H1 (cell line): ENCODE measurements at regions not wholly inside any gene's neighbourhood (a gene's known extent, or its start where the extent isn't known, plus 50 kb on each side); places are given as distances from the start of the nearest gene placed in this dataset.

Experiments used
- KDM5A ChIP-seq: fragments of 200-600 bp; IDR thresholded peaks from 2 replicates; pipeline ENCODE4 v1.7.1; 2012; ENCODE audit warnings: mild to moderate bottlenecking, low read length, inconsistent platforms, mixed read lengths
- SP1 ChIP-seq: IDR thresholded peaks from 2 replicates; pipeline ENCODE4 v1.6.1; 2011; ENCODE audit warnings: low read depth, low read length
- SUZ12 ChIP-seq: fragments of 200-600 bp; sonication (generic); IDR thresholded peaks from 2 replicates; pipeline ENCODE4 v1.6.1; 2012; ENCODE audit warnings: mild to moderate bottlenecking, inconsistent platforms, low read length, moderate library complexity, mixed read lengths
- YY1 ChIP-seq: IDR thresholded peaks from 2 replicates; pipeline ENCODE4 v1.6.1; 2011; ENCODE audit warnings: low read depth, mild to moderate bottlenecking, low read length
- TF ChIP-seq, protein P1 (sequence below): fragments of 300-600 bp; sonication (generic); IDR thresholded peaks from 2 replicates; pipeline ENCODE4 v1.7.1; 2012; ENCODE audit warnings: low read length, moderate library complexity, mild to moderate bottlenecking, inconsistent platforms; ENCODE audit not compliant: insufficient replicate concordance
- TF ChIP-seq, protein P2 (sequence below), 3 experiments: IDR thresholded peaks; 1 replicate in 2 of 3; 2 replicates in 1 of 3; pipeline versions ENCODE4 v1.5.1 to v1.6.1; 2011; ENCODE audit warnings: low read length in 3 of 3, mild to moderate bottlenecking in 3 of 3, inconsistent platforms in 2 of 3, low read depth in 1 of 3, moderate library complexity in 1 of 3; ENCODE audit not compliant: insufficient read depth in 1 of 3; ENCODE audit errors: control extremely low read depth in 1 of 3

DNA sequence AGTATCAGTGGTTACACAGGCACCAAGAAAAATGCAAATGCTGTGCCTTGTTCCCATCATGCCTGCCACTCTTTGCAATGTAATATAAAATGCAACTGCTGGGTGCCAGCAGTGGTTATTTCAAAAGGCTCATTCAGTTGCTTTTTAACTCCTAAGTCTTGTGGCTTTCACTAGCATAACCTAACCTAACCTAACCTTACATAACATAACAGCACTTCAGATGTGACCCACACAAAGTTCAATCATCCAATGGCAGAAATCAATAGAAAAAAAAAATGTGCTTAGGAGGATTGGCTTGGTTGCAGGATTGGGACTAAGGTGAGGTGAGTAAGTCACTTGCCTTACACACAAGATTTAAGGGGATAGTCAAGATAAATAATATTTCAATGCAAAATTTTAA is 60.2 kb upstream of the VMA21 start (continued):
- TF ChIP-seq, protein P1, sequence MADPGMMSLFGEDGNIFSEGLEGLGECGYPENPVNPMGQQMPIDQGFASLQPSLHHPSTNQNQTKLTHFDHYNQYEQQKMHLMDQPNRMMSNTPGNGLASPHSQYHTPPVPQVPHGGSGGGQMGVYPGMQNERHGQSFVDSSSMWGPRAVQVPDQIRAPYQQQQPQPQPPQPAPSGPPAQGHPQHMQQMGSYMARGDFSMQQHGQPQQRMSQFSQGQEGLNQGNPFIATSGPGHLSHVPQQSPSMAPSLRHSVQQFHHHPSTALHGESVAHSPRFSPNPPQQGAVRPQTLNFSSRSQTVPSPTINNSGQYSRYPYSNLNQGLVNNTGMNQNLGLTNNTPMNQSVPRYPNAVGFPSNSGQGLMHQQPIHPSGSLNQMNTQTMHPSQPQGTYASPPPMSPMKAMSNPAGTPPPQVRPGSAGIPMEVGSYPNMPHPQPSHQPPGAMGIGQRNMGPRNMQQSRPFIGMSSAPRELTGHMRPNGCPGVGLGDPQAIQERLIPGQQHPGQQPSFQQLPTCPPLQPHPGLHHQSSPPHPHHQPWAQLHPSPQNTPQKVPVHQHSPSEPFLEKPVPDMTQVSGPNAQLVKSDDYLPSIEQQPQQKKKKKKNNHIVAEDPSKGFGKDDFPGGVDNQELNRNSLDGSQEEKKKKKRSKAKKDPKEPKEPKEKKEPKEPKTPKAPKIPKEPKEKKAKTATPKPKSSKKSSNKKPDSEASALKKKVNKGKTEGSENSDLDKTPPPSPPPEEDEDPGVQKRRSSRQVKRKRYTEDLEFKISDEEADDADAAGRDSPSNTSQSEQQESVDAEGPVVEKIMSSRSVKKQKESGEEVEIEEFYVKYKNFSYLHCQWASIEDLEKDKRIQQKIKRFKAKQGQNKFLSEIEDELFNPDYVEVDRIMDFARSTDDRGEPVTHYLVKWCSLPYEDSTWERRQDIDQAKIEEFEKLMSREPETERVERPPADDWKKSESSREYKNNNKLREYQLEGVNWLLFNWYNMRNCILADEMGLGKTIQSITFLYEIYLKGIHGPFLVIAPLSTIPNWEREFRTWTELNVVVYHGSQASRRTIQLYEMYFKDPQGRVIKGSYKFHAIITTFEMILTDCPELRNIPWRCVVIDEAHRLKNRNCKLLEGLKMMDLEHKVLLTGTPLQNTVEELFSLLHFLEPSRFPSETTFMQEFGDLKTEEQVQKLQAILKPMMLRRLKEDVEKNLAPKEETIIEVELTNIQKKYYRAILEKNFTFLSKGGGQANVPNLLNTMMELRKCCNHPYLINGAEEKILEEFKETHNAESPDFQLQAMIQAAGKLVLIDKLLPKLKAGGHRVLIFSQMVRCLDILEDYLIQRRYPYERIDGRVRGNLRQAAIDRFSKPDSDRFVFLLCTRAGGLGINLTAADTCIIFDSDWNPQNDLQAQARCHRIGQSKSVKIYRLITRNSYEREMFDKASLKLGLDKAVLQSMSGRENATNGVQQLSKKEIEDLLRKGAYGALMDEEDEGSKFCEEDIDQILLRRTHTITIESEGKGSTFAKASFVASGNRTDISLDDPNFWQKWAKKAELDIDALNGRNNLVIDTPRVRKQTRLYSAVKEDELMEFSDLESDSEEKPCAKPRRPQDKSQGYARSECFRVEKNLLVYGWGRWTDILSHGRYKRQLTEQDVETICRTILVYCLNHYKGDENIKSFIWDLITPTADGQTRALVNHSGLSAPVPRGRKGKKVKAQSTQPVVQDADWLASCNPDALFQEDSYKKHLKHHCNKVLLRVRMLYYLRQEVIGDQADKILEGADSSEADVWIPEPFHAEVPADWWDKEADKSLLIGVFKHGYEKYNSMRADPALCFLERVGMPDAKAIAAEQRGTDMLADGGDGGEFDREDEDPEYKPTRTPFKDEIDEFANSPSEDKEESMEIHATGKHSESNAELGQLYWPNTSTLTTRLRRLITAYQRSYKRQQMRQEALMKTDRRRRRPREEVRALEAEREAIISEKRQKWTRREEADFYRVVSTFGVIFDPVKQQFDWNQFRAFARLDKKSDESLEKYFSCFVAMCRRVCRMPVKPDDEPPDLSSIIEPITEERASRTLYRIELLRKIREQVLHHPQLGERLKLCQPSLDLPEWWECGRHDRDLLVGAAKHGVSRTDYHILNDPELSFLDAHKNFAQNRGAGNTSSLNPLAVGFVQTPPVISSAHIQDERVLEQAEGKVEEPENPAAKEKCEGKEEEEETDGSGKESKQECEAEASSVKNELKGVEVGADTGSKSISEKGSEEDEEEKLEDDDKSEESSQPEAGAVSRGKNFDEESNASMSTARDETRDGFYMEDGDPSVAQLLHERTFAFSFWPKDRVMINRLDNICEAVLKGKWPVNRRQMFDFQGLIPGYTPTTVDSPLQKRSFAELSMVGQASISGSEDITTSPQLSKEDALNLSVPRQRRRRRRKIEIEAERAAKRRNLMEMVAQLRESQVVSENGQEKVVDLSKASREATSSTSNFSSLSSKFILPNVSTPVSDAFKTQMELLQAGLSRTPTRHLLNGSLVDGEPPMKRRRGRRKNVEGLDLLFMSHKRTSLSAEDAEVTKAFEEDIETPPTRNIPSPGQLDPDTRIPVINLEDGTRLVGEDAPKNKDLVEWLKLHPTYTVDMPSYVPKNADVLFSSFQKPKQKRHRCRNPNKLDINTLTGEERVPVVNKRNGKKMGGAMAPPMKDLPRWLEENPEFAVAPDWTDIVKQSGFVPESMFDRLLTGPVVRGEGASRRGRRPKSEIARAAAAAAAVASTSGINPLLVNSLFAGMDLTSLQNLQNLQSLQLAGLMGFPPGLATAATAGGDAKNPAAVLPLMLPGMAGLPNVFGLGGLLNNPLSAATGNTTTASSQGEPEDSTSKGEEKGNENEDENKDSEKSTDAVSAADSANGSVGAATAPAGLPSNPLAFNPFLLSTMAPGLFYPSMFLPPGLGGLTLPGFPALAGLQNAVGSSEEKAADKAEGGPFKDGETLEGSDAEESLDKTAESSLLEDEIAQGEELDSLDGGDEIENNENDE: no peak
- TF ChIP-seq YY1 (no peak), SP1 (no peak), SUZ12 (no peak), KDM5A (no peak)
- TF ChIP-seq, protein P2, sequence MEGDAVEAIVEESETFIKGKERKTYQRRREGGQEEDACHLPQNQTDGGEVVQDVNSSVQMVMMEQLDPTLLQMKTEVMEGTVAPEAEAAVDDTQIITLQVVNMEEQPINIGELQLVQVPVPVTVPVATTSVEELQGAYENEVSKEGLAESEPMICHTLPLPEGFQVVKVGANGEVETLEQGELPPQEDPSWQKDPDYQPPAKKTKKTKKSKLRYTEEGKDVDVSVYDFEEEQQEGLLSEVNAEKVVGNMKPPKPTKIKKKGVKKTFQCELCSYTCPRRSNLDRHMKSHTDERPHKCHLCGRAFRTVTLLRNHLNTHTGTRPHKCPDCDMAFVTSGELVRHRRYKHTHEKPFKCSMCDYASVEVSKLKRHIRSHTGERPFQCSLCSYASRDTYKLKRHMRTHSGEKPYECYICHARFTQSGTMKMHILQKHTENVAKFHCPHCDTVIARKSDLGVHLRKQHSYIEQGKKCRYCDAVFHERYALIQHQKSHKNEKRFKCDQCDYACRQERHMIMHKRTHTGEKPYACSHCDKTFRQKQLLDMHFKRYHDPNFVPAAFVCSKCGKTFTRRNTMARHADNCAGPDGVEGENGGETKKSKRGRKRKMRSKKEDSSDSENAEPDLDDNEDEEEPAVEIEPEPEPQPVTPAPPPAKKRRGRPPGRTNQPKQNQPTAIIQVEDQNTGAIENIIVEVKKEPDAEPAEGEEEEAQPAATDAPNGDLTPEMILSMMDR (IDR thresholded peaks at IDR 0.05; ENCODE audit: control extremely low read depth in 1 of 3, insufficient read depth in 1 of 3, low read depth in 1 of 3, low read length in 3 of 3): no peak
- TF ChIP-seq, all 59 proteins: peak for 0
